ENCODE measurements at regions not wholly inside any gene's neighbourhood (a gene's known extent, or its start where the extent isn't known, plus 50 kb on each side); places are given as distances from the start of the nearest gene placed in this dataset.
"Not testable (repeated sequence)": the region's sequence is repeated elsewhere in the genome, so short reads cannot be mapped to it uniquely, and the experiment has no call there.

- no peak for DNase-seq
Measured at GRCh38 chr14:96688629-96689028, 108.6 kb upstream of the VRK1 start.

DNA sequence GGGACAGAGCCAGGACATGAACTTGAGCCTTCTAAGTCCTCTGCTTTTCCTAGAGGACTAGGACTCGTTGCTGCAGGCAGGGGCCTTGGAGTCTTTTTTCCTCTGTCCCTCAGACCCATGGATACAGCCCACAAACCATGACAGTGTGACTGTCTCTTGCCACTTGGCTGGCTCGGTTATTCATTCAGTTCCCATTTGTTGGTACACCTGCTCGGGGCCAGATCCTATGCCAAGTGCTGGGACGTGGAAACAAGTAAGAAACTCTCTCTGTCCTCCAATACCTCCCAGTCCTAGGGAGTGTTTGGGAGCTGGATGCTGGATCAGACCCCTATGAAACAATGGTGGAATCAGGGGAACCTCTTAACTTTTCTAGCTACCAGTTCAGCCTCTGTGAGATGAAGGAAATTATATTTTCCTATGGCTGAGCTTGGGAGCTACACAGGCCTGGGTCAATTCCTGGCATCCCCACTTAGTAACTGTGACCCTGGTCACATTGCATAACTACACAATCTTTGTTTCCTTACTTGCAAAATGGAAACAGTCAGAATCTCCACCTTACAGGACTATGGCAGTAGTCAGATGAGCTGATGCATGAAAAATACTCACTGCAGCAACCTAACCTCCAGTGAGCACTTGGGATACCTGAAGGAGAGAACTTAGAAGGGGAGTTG lies 106.3 kb upstream of the VRK1 start:
- no peak for DNase-seq

- DNase-seq = no peak
Measured at GRCh38 chr14:96693252-96693820, 103.8 kb upstream of the VRK1 start.

DNA sequence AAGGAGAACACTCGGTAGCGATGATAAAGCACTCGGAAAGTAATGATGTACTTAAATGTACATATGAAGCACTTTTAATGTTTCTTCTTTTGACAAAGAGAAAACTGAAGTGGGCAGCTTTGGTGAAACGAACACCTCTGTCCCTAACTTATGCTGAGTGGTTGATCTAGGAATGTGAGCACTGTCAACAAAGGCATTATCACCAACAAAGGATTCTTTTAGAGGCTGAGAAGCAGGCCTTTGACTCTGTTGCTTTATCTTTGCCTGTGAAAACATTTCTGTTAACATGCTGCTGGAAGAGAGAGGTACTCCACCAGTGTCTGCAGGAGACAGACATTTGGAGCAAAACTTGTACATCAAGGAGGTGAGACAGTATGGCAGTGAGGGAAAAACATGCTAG lies 103.2 kb upstream of the VRK1 start:
- DNase-seq = no peak

DNA sequence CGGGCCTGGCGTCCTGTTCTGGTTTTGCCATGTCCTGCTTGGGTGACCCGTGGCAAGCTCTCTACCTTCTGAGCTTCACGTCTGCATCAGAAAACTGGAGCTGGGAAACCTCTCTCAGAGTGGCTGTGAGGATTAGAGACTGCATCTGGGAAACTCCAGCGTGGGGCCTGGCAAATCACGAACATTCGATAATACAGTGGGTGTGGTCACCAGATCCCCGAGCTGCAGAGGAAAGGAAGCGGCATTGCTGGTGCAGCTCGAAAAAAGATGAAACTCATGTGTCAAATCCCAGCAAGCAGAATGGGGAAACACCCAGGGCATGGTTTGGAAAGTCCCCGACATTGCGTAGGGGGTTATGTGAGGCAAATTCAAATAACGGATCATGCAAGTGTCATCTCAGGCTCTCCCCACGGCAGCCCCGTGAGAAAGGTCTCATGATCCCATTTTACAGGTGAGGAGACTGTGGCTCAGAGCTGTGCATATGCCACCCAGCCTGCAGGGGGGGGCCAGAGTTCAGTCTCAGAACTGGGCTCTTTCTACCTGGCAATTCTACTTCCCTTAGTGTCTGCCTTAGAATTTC lies 98.1 kb upstream of the VRK1 start:
- peak; percentile 11 for DNase-seq

- no peak for DNase-seq
Measured at GRCh38 chr14:96699666-96700065, 97.5 kb upstream of the VRK1 start.

GRCh38 chr14:96702831-96703230 lies 94.4 kb upstream of the VRK1 start:
- DNase-seq = no peak

DNA sequence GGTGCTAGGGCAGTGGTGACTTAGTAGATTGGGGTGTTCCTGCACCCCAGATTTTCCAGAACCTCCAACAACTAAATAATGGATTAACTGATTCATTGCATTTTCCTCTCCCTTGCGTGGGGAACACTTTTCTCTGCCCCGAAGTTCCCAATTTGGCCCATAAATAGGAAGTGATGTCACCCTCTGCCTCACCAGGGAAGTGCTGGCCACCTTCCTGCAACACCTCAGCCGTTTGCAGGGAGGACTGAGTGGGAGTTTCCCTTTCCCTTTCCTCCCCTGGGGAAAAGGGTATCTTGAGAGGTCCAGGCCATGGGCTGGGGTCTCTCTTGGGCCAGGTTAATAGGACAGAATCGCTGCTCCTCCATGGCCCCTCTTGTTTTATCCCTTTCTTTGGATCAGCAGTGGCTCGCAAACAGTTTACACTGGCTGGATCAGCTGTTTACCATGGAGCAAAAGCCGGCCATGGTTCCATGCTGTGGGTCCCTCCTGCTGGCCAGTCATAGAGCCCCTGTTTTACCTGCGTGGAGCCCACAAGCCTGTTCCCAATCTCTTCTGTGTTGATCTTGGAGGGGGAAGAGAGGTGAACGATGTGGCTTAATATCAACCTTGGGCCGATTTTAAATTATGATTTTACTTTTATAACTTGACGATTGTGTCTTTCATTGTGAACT lies 91.6 kb upstream of the VRK1 start:
- DNase-seq = no peak

GRCh38 chr14:96706893-96707292 lies 90.3 kb upstream of the VRK1 start:
- DNase-seq = no peak

DNA sequence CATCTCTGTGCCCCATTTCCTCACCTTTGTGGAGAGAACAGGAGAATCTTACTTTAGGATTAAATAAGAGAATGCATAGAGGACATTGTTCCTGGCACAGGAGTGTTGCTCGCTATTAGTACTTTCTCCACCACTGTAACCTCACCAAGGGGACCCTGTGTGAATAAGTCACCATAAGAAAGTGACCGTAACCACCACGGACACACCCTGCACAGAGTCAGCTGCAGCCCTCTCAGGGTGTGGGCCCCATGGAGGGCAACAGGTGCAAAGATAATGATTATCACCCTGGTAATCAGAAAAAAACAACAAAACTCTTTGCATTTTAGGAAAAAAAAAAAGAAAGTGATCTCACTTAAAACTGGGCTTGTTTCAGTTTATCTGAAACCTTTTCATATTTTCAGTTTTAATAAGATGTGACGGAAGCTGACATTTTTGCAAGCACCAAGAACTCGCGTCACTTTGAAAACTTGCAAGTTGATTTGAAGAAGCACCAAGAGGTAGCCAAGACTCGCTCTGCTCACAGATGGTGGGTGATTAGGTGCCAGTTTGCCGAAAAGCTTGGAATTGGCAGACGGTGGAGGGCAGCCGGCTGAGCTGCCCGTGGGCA lies 87.0 kb upstream of the VRK1 start:
- no peak for DNase-seq

GRCh38 chr14:96711559-96712267 lies 85.5 kb upstream of the VRK1 start:
- DNase-seq = no peak

- no peak for DNase-seq
Measured at GRCh38 chr14:96713426-96713825, 83.8 kb upstream of the VRK1 start.

DNA sequence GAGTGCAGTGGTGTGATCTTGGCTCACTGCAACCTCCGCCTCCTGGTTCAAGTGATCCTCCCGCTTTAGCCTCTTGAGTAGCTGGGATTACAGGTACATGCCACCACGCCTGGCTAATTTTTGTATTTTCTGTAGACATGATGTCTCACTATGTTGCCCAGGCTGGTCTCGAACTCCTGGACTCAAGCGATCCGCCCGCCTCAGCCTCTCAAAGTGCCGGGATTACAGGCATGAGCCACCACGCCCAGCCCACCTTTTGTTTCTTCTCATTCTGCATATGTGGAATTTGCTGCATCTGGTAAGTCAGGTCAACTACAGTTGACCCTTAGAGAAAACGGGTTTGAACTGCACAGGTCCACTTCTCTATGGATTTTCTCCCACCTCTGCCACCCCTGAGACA lies 82.6 kb upstream of the VRK1 start:
- DNase-seq = not testable (repeated sequence)

DNA sequence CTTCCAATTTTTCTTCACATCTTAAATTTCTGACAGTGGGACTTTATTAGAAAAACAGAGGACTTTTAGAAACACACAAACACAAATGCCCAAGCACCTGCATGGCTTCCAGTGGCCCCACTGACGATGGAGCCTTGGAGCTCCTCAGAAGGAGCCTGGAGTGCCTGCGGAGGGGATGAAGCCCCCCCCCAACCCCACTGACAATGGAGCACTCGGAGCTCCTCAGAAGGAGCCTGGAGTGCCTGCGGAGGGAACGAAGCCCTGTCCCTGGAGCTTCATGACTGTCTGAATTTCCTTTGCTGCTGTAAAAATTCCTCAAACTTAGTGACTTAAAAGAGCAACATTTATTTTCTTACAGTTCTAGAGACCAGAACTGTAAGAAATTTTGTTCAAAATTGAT lies 80.1 kb upstream of the VRK1 start:
- DNase-seq = no peak

DNA sequence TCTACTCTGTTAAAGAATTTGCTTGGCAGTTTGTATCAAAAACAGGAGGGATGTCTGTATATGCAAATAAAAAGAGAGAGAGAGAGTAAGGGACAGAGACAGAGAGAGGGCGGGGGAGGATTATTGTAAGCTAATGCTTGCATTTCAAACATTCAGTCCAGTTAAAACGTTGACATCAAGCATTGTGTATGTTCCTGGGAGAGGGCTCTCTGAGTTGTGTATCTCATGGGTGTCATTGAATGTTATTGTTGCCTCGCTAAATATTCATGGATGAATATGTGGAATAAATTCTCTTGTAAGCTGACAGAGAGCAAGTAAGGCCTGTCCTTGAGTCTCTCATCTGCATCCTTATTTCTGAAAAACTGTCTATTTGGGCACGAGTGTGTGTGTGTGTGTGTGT lies 78.8 kb upstream of the VRK1 start:
- DNase-seq = no peak

- DNase-seq = not testable (repeated sequence)
Measured at GRCh38 chr14:96720702-96721101, 76.5 kb upstream of the VRK1 start.

GRCh38 chr14:96722736-96723135 lies 74.4 kb upstream of the VRK1 start:
- DNase-seq = no peak

GRCh38 chr14:96723946-96724345 lies 73.2 kb upstream of the VRK1 start:
- no peak for DNase-seq

GRCh38 chr14:96725232-96725631 lies 72.0 kb upstream of the VRK1 start:
- no peak for DNase-seq

- no peak for DNase-seq
Measured at GRCh38 chr14:96727073-96727472, 70.1 kb upstream of the VRK1 start.

DNA sequence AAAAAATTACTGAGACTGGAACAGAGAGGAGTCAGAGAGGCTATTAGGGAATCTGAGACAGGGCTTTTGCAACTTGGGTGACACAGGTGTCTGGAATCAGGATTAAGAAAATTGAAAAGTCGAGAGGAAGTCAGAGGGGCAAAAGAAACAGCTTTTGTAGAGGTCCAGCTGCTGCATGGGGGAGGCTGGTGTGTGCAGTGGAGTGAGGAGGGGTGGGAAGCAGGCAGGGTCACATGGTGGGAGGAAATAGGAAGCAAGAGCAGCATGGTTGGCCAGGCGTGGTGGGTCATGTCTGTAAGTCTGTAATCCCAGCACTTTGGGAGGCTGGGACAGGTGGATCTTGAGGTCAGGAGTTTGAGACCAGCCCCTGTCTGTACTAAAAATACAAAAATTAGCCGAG lies 69.7 kb upstream of the VRK1 start:
- DNase-seq = no peak

- DNase-seq = no peak
Measured at GRCh38 chr14:96727980-96728717, 69.0 kb upstream of the VRK1 start.
